ENCODE measurements at regions not wholly inside any gene's neighbourhood (a gene's known extent, or its start where the extent isn't known, plus 50 kb on each side); places are given as distances from the start of the nearest gene placed in this dataset.

DNA sequence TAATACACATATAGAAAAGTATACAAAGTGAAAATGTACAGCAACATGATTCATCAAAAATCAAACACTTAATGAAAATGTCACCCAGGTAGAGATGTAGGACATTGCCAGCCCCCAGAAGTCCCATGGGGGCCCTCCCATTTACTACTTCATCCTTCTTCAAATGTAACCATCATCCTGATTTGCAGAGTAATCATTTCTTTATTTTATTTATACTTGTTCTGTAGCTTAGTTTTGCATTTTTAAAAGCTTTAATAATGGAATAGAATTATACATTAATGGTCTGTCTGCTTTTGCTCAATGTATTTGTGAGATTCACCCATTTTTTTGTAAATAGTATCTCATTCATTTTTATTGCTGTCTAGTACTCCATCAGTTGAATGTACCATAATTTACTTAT lies 96.8 kb upstream of the CD55 start:
- Mint-ChIP-seq H3K4me1 (peaks cover 25% of the 10 kb centered on the region), H3K27me3 (ENCODE audit: low read depth) (peaks cover 4% of the 10 kb centered on the region), H3K27ac (no peak overlapping the region), H3K9me3 (no peaks in the 10 kb centered on the region), H3K36me3 (ENCODE audit: low read depth) (no peaks in the 10 kb centered on the region), H3K4me3 (no peak overlapping the region)
- TF ChIP-seq, protein P1, sequence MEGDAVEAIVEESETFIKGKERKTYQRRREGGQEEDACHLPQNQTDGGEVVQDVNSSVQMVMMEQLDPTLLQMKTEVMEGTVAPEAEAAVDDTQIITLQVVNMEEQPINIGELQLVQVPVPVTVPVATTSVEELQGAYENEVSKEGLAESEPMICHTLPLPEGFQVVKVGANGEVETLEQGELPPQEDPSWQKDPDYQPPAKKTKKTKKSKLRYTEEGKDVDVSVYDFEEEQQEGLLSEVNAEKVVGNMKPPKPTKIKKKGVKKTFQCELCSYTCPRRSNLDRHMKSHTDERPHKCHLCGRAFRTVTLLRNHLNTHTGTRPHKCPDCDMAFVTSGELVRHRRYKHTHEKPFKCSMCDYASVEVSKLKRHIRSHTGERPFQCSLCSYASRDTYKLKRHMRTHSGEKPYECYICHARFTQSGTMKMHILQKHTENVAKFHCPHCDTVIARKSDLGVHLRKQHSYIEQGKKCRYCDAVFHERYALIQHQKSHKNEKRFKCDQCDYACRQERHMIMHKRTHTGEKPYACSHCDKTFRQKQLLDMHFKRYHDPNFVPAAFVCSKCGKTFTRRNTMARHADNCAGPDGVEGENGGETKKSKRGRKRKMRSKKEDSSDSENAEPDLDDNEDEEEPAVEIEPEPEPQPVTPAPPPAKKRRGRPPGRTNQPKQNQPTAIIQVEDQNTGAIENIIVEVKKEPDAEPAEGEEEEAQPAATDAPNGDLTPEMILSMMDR (IDR thresholded peaks at IDR 0.05; ENCODE audit: unreplicated experiment in 3 of 3): no peak

DNA sequence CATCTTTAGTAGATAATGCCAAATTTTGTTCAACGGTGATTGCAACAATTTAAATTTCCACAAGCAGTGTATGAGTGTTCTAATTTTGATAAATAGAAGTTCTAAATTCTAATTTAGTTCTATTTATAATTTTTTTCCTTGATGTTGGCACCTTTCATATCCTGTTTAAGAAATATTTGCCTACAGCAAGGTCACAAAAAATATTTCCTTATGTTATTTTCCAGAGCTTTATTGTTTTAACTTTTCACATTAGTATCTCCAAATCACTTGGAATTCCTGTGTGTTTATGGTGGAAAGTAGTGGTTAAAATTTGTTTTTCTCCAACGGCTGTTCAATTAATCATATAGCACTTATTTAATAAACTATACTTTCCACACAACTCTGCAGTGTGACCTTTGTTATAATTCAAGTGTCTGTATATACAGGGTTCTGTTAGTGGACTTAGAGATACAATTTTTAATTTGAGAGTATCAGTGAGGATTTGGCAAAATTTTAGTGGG lies 94.3 kb upstream of the CD55 start:
- Mint-ChIP-seq H3K4me1 (peaks cover 9% of the 10 kb centered on the region), H3K27ac (no peak overlapping the region), H3K9me3 (no peaks in the 10 kb centered on the region), H3K36me3 (ENCODE audit: low read depth) (no peaks in the 10 kb centered on the region), H3K4me3 (no peak overlapping the region), H3K27me3 (ENCODE audit: low read depth) (peaks cover 4% of the 10 kb centered on the region)
- TF ChIP-seq, protein P1 (IDR thresholded peaks at IDR 0.05; ENCODE audit: unreplicated experiment in 3 of 3): no peak

DNA sequence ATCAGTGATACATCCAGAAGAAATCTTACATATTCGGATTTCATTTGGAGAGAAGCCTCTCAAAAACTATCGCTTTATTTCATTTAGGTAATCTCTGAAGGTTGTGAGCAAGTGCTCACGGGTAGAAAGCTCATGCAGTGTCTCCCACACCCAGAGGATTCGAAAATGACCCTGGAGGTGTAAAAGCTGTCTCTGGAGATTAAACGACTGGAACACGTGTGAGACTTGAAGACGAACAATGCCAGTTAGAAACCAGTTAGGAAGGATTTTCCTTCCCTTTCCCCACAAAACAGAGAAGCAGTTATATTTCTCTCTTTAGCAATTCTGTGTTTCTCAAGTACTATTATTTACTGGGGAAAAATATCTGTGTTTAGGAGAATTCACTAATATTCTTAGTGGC lies 92.5 kb upstream of the CD55 start:
- H3K4me3 Mint-ChIP-seq: no peak overlapping the region
- H3K27me3 Mint-ChIP-seq (ENCODE audit: low read depth): peaks cover 4% of the 10 kb centered on the region
- H3K36me3 Mint-ChIP-seq (ENCODE audit: low read depth): no peaks in the 10 kb centered on the region
- TF ChIP-seq, protein P1 (IDR thresholded peaks at IDR 0.05; ENCODE audit: unreplicated experiment in 3 of 3): no peak
- no peak overlapping the region for H3K27ac Mint-ChIP-seq
- no peaks in the 10 kb centered on the region for H3K4me1 Mint-ChIP-seq
- no peaks in the 10 kb centered on the region for H3K9me3 Mint-ChIP-seq

DNA sequence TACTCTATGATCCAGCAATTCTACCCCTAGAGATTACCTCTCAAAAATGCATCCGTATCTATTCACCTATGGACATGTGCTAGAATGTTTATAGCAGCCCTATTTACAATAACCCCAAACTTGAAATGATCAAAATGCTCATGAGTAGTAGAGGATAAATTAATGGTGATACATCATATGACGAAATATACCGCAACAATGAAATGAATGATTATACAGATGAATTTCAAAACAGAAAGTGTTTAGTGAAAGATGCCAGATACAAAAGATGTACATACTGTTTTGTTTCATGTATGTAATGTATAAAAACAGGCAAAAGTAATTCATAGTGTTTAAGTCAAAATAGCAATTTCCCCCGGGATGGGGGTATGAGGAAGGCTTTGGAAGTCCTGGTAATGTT lies 91.0 kb upstream of the CD55 start:
- H3K27me3 Mint-ChIP-seq (ENCODE audit: low read depth): peaks cover 4% of the 10 kb centered on the region
- TF ChIP-seq, protein P1 (IDR thresholded peaks at IDR 0.05; ENCODE audit: unreplicated experiment in 3 of 3): no peak
- H3K36me3 Mint-ChIP-seq (ENCODE audit: low read depth): no peaks in the 10 kb centered on the region
- no peak overlapping the region for H3K4me3 Mint-ChIP-seq
- H3K4me1 Mint-ChIP-seq: no peaks in the 10 kb centered on the region
- H3K9me3 Mint-ChIP-seq: no peaks in the 10 kb centered on the region
- no peak overlapping the region for H3K27ac Mint-ChIP-seq

DNA sequence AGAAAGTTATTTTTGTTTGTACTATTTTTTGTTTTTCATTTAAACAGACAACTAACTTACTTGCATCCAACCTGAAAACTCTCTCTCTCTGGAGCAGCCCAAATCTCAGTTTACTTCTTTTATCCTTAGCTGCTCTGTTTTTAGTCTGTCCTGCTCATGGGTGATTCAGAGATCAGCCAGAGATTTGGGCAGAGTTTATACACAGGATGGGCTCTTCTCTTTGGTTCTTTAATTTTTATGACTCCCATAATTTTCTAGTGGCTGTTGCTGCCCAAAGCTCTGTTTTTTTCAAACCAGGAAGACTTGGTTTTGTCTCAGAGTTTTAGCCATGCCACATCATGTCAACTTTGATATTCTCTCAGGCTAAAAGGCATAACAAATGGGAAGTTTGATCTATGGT lies 86.8 kb upstream of the CD55 start:
- Mint-ChIP-seq H3K27me3 (ENCODE audit: low read depth) (no peaks in the 10 kb centered on the region), H3K36me3 (ENCODE audit: low read depth) (no peaks in the 10 kb centered on the region), H3K4me1 (no peaks in the 10 kb centered on the region), H3K27ac (no peak overlapping the region), H3K4me3 (no peak overlapping the region), H3K9me3 (peaks cover 3% of the 10 kb centered on the region)
- TF ChIP-seq, protein P1 (IDR thresholded peaks at IDR 0.05; ENCODE audit: unreplicated experiment in 3 of 3): no peak

DNA sequence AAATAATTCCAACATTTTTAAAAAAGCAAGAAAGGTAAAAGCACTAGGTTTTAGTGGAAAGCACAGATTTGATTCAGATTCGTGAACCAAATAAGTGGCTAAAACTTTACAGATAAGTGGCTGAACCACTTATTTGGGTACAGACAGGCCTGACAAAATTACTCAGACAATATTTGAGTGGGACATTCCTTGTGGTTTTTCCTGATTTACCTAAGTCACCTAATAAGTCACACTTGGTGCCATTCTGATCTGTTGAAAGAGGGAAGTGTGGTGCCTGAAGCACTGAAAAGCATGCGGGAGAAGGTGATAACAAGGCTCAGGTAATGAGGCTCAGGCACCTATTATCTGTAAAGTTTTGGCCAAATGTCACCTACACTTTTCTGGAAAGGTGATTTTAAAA lies 81.6 kb upstream of the CD55 start:
- H3K27me3 Mint-ChIP-seq (ENCODE audit: low read depth): no peaks in the 10 kb centered on the region
- TF ChIP-seq, protein P1 (IDR thresholded peaks at IDR 0.05; ENCODE audit: unreplicated experiment in 3 of 3): no peak
- H3K4me1 Mint-ChIP-seq: no peaks in the 10 kb centered on the region
- peaks cover 3% of the 10 kb centered on the region for H3K9me3 Mint-ChIP-seq
- no peaks in the 10 kb centered on the region for H3K36me3 Mint-ChIP-seq (ENCODE audit: low read depth)
- no peak overlapping the region for H3K4me3 Mint-ChIP-seq
- no peak overlapping the region for H3K27ac Mint-ChIP-seq
